ENCODE measurements at regions not wholly inside any gene's neighbourhood (a gene's known extent, or its start where the extent isn't known, plus 50 kb on each side); places are given as distances from the start of the nearest gene placed in this dataset.

- no peak for DNase-seq (ENCODE audit: extremely low read depth, low read depth)
- peak overlapping the region; percentile 26 for H3K4me3 ChIP-seq (replicated peaks; ENCODE audit: low read depth, low read length)
- TF ChIP-seq, protein P1, sequence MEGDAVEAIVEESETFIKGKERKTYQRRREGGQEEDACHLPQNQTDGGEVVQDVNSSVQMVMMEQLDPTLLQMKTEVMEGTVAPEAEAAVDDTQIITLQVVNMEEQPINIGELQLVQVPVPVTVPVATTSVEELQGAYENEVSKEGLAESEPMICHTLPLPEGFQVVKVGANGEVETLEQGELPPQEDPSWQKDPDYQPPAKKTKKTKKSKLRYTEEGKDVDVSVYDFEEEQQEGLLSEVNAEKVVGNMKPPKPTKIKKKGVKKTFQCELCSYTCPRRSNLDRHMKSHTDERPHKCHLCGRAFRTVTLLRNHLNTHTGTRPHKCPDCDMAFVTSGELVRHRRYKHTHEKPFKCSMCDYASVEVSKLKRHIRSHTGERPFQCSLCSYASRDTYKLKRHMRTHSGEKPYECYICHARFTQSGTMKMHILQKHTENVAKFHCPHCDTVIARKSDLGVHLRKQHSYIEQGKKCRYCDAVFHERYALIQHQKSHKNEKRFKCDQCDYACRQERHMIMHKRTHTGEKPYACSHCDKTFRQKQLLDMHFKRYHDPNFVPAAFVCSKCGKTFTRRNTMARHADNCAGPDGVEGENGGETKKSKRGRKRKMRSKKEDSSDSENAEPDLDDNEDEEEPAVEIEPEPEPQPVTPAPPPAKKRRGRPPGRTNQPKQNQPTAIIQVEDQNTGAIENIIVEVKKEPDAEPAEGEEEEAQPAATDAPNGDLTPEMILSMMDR (IDR thresholded peaks at IDR 0.05; ENCODE audit: low read depth, low read length, missing control alignments) = no peak
Observed at GRCh38 chr2:226184540-226184939, 615.1 kb downstream of the IRS1 start.

GRCh38 chr2:226183550-226183949 lies 616.1 kb downstream of the IRS1 start:
- no peak for DNase-seq (ENCODE audit: extremely low read depth, low read depth)
- H3K4me3 ChIP-seq (replicated peaks; ENCODE audit: low read depth, low read length) = no peak overlapping the region
- TF ChIP-seq, protein P1 (IDR thresholded peaks at IDR 0.05; ENCODE audit: low read depth, low read length, missing control alignments) = no peak

GRCh38 chr2:226183033-226183432 lies 616.6 kb downstream of the IRS1 start:
- TF ChIP-seq, protein P1 (IDR thresholded peaks at IDR 0.05; ENCODE audit: low read depth, low read length, missing control alignments) = no peak
- DNase-seq (ENCODE audit: extremely low read depth, low read depth) = no peak
- H3K4me3 ChIP-seq (replicated peaks; ENCODE audit: low read depth, low read length) = no peak overlapping the region

GRCh38 chr2:226181909-226182308 lies 617.7 kb downstream of the IRS1 start:
- DNase-seq (ENCODE audit: extremely low read depth, low read depth) = no peak
- H3K4me3 ChIP-seq (replicated peaks; ENCODE audit: low read depth, low read length) = no peak overlapping the region
- TF ChIP-seq, protein P1 (IDR thresholded peaks at IDR 0.05; ENCODE audit: low read depth, low read length, missing control alignments) = no peak

DNA sequence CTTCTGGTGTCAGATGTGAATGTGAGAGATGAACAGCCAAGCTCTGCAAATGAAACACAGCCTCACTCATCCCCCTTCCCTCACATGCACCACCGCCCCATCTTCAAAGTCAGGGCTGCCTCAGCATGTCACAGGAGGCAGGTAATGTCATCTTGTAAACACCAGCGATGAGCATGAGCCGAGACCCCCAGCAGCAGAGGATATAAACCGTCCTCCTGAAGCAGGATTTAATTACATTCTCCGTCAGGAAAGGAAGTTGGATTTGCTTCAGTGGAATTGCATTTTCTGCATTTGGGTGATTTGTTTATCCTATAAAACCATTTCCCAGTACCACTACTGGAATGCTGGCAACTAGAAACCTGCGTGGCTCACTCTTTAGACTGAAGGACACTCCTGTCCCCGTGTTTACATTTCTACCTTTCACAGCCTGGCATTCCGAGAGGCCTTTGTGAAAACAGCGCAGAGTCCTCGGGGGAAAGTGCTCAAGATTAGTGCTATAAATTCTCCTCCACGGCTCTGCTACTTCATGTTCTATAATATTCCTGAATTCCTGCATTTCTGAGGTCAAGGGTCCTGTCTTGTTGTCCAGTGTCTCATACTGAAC lies 619.2 kb downstream of the IRS1 start:
- no peak overlapping the region for H3K4me3 ChIP-seq (replicated peaks; ENCODE audit: low read depth, low read length)
- no peak for DNase-seq (ENCODE audit: extremely low read depth, low read depth)
- TF ChIP-seq, protein P1 (IDR thresholded peaks at IDR 0.05; ENCODE audit: low read depth, low read length, missing control alignments) = no peak

GRCh38 chr2:226179010-226179409 lies 620.6 kb downstream of the IRS1 start:
- H3K4me3 ChIP-seq (replicated peaks; ENCODE audit: low read depth, low read length) = no peak overlapping the region
- no peak for DNase-seq (ENCODE audit: extremely low read depth, low read depth)
- TF ChIP-seq, protein P1 (IDR thresholded peaks at IDR 0.05; ENCODE audit: low read depth, low read length, missing control alignments) = no peak

All from HFF-Myc (cell line).